ENCODE measurements at regions not wholly inside any gene's neighbourhood (a gene's known extent, or its start where the extent isn't known, plus 50 kb on each side); places are given as distances from the start of the nearest gene placed in this dataset.

GRCh38 chr1:88062650-88063153 lies 621.4 kb upstream of the PKN2 start:
- H3K4me3 Mint-ChIP-seq: no peak overlapping the region
- DNase-seq: no peak
- no peaks in the 10 kb centered on the region for H3K9me3 Mint-ChIP-seq
- H3K9ac ChIP-seq (ENCODE audit: extremely low read depth, low read length, poor library complexity, severe bottlenecking): no peak overlapping the region
- no peaks in the 10 kb centered on the region for H3K27me3 Mint-ChIP-seq (ENCODE audit: insufficient read depth)
- no peak overlapping the region for H3K4me3 ChIP-seq (ENCODE audit: low read length)
- TF ChIP-seq, protein P1, sequence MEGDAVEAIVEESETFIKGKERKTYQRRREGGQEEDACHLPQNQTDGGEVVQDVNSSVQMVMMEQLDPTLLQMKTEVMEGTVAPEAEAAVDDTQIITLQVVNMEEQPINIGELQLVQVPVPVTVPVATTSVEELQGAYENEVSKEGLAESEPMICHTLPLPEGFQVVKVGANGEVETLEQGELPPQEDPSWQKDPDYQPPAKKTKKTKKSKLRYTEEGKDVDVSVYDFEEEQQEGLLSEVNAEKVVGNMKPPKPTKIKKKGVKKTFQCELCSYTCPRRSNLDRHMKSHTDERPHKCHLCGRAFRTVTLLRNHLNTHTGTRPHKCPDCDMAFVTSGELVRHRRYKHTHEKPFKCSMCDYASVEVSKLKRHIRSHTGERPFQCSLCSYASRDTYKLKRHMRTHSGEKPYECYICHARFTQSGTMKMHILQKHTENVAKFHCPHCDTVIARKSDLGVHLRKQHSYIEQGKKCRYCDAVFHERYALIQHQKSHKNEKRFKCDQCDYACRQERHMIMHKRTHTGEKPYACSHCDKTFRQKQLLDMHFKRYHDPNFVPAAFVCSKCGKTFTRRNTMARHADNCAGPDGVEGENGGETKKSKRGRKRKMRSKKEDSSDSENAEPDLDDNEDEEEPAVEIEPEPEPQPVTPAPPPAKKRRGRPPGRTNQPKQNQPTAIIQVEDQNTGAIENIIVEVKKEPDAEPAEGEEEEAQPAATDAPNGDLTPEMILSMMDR (conservative IDR thresholded peaks at IDR 0.05): no peak
- H3K27ac ChIP-seq (ENCODE audit: low read depth, low read length): no peak overlapping the region
- H3K36me3 Mint-ChIP-seq (ENCODE audit: low read depth): no peaks in the 10 kb centered on the region
- H3K27ac Mint-ChIP-seq: no peak overlapping the region
- H3K36me3 ChIP-seq (ENCODE audit: control insufficient read depth, insufficient read depth, low read length): no peaks in the 10 kb centered on the region
- no peaks in the 10 kb centered on the region for H3K4me1 Mint-ChIP-seq
- WGBS, 2 experiments (ENCODE audit: insufficient coverage in 1 of 2, insufficient read length in 1 of 2): 86 to 100% methylated on average over 2 to 3 of the region's 3 CpGs
- H3K4me1 ChIP-seq (ENCODE audit: control insufficient read depth, insufficient read depth, low read length): no peaks in the 10 kb centered on the region
- no peaks in the 10 kb centered on the region for H3K9me3 ChIP-seq (ENCODE audit: control insufficient read depth, low read length)
- H3K27me3 ChIP-seq (ENCODE audit: control insufficient read depth, insufficient read depth, low read length, poor library complexity, severe bottlenecking): no peaks in the 10 kb centered on the region

- H3K4me3 ChIP-seq (ENCODE audit: low read length): no peak overlapping the region
- H3K9me3 ChIP-seq (ENCODE audit: control insufficient read depth, low read length): no peaks in the 10 kb centered on the region
- no peaks in the 10 kb centered on the region for H3K36me3 ChIP-seq (ENCODE audit: control insufficient read depth, insufficient read depth, low read length)
- no peaks in the 10 kb centered on the region for H3K27me3 Mint-ChIP-seq (ENCODE audit: insufficient read depth)
- no peaks in the 10 kb centered on the region for H3K36me3 Mint-ChIP-seq (ENCODE audit: low read depth)
- DNase-seq: no peak
- H3K4me1 ChIP-seq (ENCODE audit: control insufficient read depth, insufficient read depth, low read length): no peaks in the 10 kb centered on the region
- H3K27ac ChIP-seq (ENCODE audit: low read depth, low read length): no peak overlapping the region
- no peaks in the 10 kb centered on the region for H3K27me3 ChIP-seq (ENCODE audit: control insufficient read depth, insufficient read depth, low read length, poor library complexity, severe bottlenecking)
- H3K9me3 Mint-ChIP-seq: no peaks in the 10 kb centered on the region
- whole genome bisulfite sequencing, 2 experiments (ENCODE audit: insufficient coverage in 1 of 2, insufficient read length in 1 of 2): 96 to 100% methylated on average over 1 to 2 of the region's 2 CpGs
- H3K9ac ChIP-seq (ENCODE audit: extremely low read depth, low read length, poor library complexity, severe bottlenecking): no peak overlapping the region
- TF ChIP-seq, protein P1 (conservative IDR thresholded peaks at IDR 0.05): no peak
- no peak overlapping the region for H3K27ac Mint-ChIP-seq
- no peak overlapping the region for H3K4me3 Mint-ChIP-seq
- no peaks in the 10 kb centered on the region for H3K4me1 Mint-ChIP-seq
These were observed 620.5 kb upstream of the PKN2 start for GRCh38 chr1:88063605-88064004.

GRCh38 chr1:88068407-88068960 lies 615.6 kb upstream of the PKN2 start:
- H3K9me3 ChIP-seq (ENCODE audit: control insufficient read depth, low read length): no peaks in the 10 kb centered on the region
- H3K36me3 ChIP-seq (ENCODE audit: control insufficient read depth, insufficient read depth, low read length): no peaks in the 10 kb centered on the region
- H3K9me3 Mint-ChIP-seq: no peaks in the 10 kb centered on the region
- 97 to 100% methylated on average over 2 to 5 of the region's 5 CpGs for WGBS, 2 experiments (ENCODE audit: insufficient coverage in 1 of 2, insufficient read length in 1 of 2)
- no peaks in the 10 kb centered on the region for H3K27me3 ChIP-seq (ENCODE audit: control insufficient read depth, insufficient read depth, low read length, poor library complexity, severe bottlenecking)
- no peak overlapping the region for H3K27ac Mint-ChIP-seq
- no peak overlapping the region for H3K4me3 Mint-ChIP-seq
- H3K36me3 Mint-ChIP-seq (ENCODE audit: low read depth): no peaks in the 10 kb centered on the region
- no peaks in the 10 kb centered on the region for H3K4me1 Mint-ChIP-seq
- H3K4me1 ChIP-seq (ENCODE audit: control insufficient read depth, insufficient read depth, low read length): no peaks in the 10 kb centered on the region
- H3K9ac ChIP-seq (ENCODE audit: extremely low read depth, low read length, poor library complexity, severe bottlenecking): no peak overlapping the region
- no peak overlapping the region for H3K27ac ChIP-seq (ENCODE audit: low read depth, low read length)
- no peaks in the 10 kb centered on the region for H3K27me3 Mint-ChIP-seq (ENCODE audit: insufficient read depth)
- TF ChIP-seq, protein P1 (conservative IDR thresholded peaks at IDR 0.05): no peak
- DNase-seq: no peak
- no peak overlapping the region for H3K4me3 ChIP-seq (ENCODE audit: low read length)
